Coronary artery (tissue), 2 donors: ENCODE measurements at regions not wholly inside any gene's neighbourhood (a gene's known extent, or its start where the extent isn't known, plus 50 kb on each side); places are given as distances from the start of the nearest gene placed in this dataset.

ENCODE experiments used
- DNase-seq: peaks from one replicate; pipeline ENCODE4 v3.0.0-alpha.2; 2017; ENCODE audit warnings: low spot score
- H3K27ac ChIP-seq, 2 donors: fragments of 200-600 bp; sonication (generic); one replicate each; pipeline ENCODE4 v1.5.1; 2016 to 2019
- H3K4me3 ChIP-seq: fragments of 200-600 bp; sonication (generic); 2 replicates; pipeline ENCODE4 v1.5.1; 2016; ENCODE audit warnings: mild to moderate bottlenecking, moderate library complexity
- TF ChIP-seq, protein P1 (sequence below): fragments of 200-600 bp; sonication (generic); IDR thresholded peaks from one replicate; pipeline ENCODE4 v1.5.1; 2019; ENCODE audit warnings: antibody characterized with exemption

DNA sequence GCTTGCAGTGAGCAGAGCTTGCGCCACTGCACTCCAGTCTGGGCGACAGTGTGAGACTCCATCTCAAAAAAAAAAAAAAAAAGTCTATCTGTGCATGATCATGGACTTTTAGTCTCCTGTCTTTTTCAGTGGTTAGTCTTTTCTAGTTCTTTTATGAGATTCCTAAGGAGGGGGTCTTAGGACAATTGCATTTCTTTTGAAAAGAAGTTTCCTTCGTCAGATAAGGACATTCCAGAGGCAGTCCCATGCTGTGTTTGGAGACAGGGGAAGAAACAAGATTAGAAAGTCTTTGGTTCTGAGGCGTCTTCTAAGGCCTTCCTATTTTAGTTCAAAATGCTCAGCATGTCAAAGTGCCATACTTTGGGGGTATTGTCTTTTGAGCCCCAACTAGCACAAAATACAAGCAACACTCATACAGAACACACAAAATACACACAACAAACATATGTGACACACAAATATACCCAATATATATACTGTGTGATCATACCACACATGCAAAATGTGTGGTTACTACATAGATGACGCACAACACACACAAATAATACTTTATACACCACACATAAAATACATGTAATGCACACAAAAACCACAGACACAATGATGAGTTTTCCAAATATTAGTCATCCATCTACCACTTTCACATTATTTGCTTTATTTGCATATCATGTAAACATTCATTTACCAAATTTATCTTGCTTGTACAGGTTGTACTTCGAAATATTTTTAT lies 394.5 kb downstream of the SPATA31D1 start:
- H3K27ac ChIP-seq = no peak overlapping the region

GRCh38 chr9:82385633-82386032 lies 397.1 kb downstream of the SPATA31D1 start:
- TF ChIP-seq, protein P1, sequence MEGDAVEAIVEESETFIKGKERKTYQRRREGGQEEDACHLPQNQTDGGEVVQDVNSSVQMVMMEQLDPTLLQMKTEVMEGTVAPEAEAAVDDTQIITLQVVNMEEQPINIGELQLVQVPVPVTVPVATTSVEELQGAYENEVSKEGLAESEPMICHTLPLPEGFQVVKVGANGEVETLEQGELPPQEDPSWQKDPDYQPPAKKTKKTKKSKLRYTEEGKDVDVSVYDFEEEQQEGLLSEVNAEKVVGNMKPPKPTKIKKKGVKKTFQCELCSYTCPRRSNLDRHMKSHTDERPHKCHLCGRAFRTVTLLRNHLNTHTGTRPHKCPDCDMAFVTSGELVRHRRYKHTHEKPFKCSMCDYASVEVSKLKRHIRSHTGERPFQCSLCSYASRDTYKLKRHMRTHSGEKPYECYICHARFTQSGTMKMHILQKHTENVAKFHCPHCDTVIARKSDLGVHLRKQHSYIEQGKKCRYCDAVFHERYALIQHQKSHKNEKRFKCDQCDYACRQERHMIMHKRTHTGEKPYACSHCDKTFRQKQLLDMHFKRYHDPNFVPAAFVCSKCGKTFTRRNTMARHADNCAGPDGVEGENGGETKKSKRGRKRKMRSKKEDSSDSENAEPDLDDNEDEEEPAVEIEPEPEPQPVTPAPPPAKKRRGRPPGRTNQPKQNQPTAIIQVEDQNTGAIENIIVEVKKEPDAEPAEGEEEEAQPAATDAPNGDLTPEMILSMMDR = no peak
- no peak for DNase-seq
- H3K27ac ChIP-seq = no peak overlapping the region
- no peak overlapping the region for H3K4me3 ChIP-seq

More for the DNA sequence above, 394.5 kb downstream of the SPATA31D1 start:
- TF ChIP-seq, protein P1 = no peak
- H3K4me3 ChIP-seq = no peak overlapping the region
- DNase-seq = no peak

GRCh38 chr9:82397534-82397933 lies 409.0 kb downstream of the SPATA31D1 start:
- no peak for DNase-seq
- TF ChIP-seq, protein P1 = no peak
- no peak overlapping the region for H3K27ac ChIP-seq
- no peak overlapping the region for H3K4me3 ChIP-seq

GRCh38 chr9:82404196-82404870 lies 415.8 kb downstream of the SPATA31D1 start:
- Histone ChIP-seq H3K4me3 (no peak overlapping the region), H3K27ac (no peak overlapping the region)
- no peak for DNase-seq
- TF ChIP-seq, protein P1 = no peak

- no peak for DNase-seq
- TF ChIP-seq, protein P1 = no peak
- H3K4me3 ChIP-seq = no peak overlapping the region
- H3K27ac ChIP-seq = no peak overlapping the region
Observed at GRCh38 chr9:82404881-82405280, 416.3 kb downstream of the SPATA31D1 start.

DNA sequence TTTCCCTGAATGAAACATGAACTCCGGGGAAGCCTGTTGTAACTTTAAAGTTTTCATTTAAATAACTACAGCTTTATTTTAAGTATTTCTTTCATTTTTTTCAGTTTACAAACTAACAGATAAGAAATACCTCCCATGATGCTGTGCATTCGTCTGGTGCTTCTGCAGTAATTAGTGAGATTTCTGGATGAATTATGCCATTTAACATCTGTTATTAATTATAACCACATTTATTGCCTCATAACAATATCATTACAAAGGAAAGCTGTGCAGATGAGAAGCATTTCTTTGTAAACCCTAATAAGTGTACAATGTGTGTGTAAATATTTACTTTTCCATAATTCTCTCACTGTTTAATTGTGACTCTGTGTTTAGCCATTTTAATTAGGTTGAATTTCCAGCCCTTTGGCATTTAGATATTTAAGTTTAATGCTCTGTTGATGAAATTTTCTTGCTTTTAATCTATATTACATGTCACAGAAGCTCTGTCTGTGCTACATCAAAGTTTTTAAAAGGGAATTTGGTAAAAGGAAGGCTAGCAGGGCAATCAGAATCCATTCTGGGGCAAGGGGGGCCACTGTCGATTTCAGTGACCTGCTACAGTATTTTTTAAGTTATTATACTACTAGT lies 418.0 kb downstream of the SPATA31D1 start:
- Histone ChIP-seq H3K27ac (no peak overlapping the region), H3K4me3 (no peak overlapping the region)
- TF ChIP-seq, protein P1 = no peak
- no peak for DNase-seq
